SK-N-SH (cell line): ENCODE measurements at regions not wholly inside any gene's neighbourhood (a gene's known extent, or its start where the extent isn't known, plus 50 kb on each side); places are given as distances from the start of the nearest gene placed in this dataset.
"Not testable (repeated sequence)": the region's sequence is repeated elsewhere in the genome, so short reads cannot be mapped to it uniquely, and the experiment has no call there.

ENCODE experiments used
- CTCF ChIA-PET: fragments of 300-600, 350-600 bp; formaldehyde crosslinking; extraction: SDS; loops from one replicate; lab custom pipeline; 2021; lab: Yijun Ruan, JAX
- POLR2A ChIA-PET: fragments of 350-600 bp; sonication (Branson Sonifier 250); formaldehyde crosslinking; extraction: SDS; loops from one replicate; lab custom pipeline; 2020; ENCODE audit warnings: antibody characterized with exemption, inconsistent platforms; lab: Yijun Ruan, JAX
- DNase-seq: peaks from one replicate; pipeline ENCODE4 v3.0.0; 2012
- H2AFZ ChIP-seq: fragments of 200-600 bp; sonication (generic); 2 replicates; pipeline ENCODE4 v1.8.1; 2016; ENCODE audit warnings: antibody characterized with exemption, mild to moderate bottlenecking, low read depth
- H3F3A ChIP-seq: fragments of 200-600 bp; sonication (generic); replicated peaks from 2 replicates; pipeline ENCODE3; 2016; ENCODE audit warnings: antibody characterized with exemption, mild to moderate bottlenecking; ENCODE audit not compliant: insufficient read depth
- H3K27ac ChIP-seq, 2 experiments: fragments of 200-500 bp in 1 of 2; fragments of 200-600 bp in 1 of 2; sonication (Bioruptor generic) in 1 of 2; sonication (generic), shearing (Covaris generic) in 1 of 2; 2 replicates each; pipeline versions ENCODE4 v1.5.1 to v1.6.1; 2014 to 2016; ENCODE audit warnings: low read depth in 2 of 2, inconsistent platforms in 1 of 2, low read length in 1 of 2, mild to moderate bottlenecking in 1 of 2, mixed read lengths in 1 of 2
- H3K27me3 ChIP-seq: fragments of 200-600 bp; sonication (generic), shearing (Covaris generic); 2 replicates; pipeline ENCODE4 v1.6.1; 2016; ENCODE audit warnings: mixed run types; ENCODE audit not compliant: insufficient read depth
- H3K36me3 ChIP-seq, 2 experiments: fragments of 200-500 bp in 1 of 2; fragments of 200-600 bp in 1 of 2; sonication (Bioruptor generic) in 1 of 2; sonication (generic) in 1 of 2; replicated peaks in 1 of 2; 2 replicates each; pipeline versions ENCODE3 to v1.5.1; 2014 to 2016; ENCODE audit warnings: low read length in 1 of 2, mild to moderate bottlenecking in 1 of 2; ENCODE audit not compliant: insufficient read depth in 2 of 2, control insufficient read depth in 1 of 2
- H3K4me1 ChIP-seq, 2 experiments: fragments of 200-500 bp in 1 of 2; fragments of 200-600 bp in 1 of 2; sonication (Bioruptor generic) in 1 of 2; sonication (generic), shearing (Covaris generic) in 1 of 2; 2 replicates each; pipeline versions ENCODE4 v1.5.1 to v1.6.1; 2014 to 2016; ENCODE audit warnings: low read depth in 1 of 2, low read length in 1 of 2, mixed run types in 1 of 2; ENCODE audit not compliant: insufficient read depth in 2 of 2, control insufficient read depth in 1 of 2
- H3K4me2 ChIP-seq: fragments of 200-600 bp; sonication (generic), shearing (Covaris generic); 2 replicates; pipeline ENCODE4 v1.6.1; 2017; ENCODE audit warnings: mixed run types
- H3K4me3 ChIP-seq, 2 experiments: fragments of 200-500 bp in 1 of 2; fragments of 200-600 bp in 1 of 2; sonication (Bioruptor generic) in 1 of 2; sonication (generic), shearing (Covaris generic) in 1 of 2; 2 replicates each; pipeline versions ENCODE4 v1.5.1 to v1.8.1; 2014 to 2016; ENCODE audit warnings: low read depth in 2 of 2, inconsistent platforms in 1 of 2, low read length in 1 of 2, mild to moderate bottlenecking in 1 of 2, mixed read lengths in 1 of 2, moderate library complexity in 1 of 2
- H3K79me2 ChIP-seq: fragments of 200-600 bp; sonication (generic); 2 replicates; pipeline ENCODE4 v1.8.1; 2017; ENCODE audit warnings: mild to moderate bottlenecking; ENCODE audit not compliant: insufficient read depth
- H3K9ac ChIP-seq: fragments of 200-600 bp; sonication (generic); 2 replicates; pipeline ENCODE4 v1.6.1; 2017; ENCODE audit warnings: mixed run types
- H3K9me2 ChIP-seq: fragments of 200-600 bp; sonication (generic); 2 replicates; pipeline ENCODE4 v1.6.1; 2017; ENCODE audit warnings: mixed run types
- H3K9me3 ChIP-seq: fragments of 200-600 bp; sonication (generic); 2 replicates; pipeline ENCODE4 v1.6.1; 2017; ENCODE audit warnings: mixed run types, mild to moderate bottlenecking, moderate library complexity
- H4K20me1 ChIP-seq: fragments of 200-600 bp; sonication (generic); 2 replicates; pipeline ENCODE4 v1.6.1; 2017; ENCODE audit warnings: mild to moderate bottlenecking, mixed run types; ENCODE audit not compliant: insufficient read depth
- CHD2 ChIP-seq: fragments of 150-350 bp; IDR thresholded peaks from 2 replicates; pipeline ENCODE4 v1.6.1; 2018; ENCODE audit warnings: low read length; ENCODE audit not compliant: partially characterized antibody
- FOSL2 ChIP-seq: IDR thresholded peaks from 2 replicates; pipeline ENCODE4 v1.4.0; 2012; ENCODE audit warnings: low read depth, mild to moderate bottlenecking, moderate library complexity, borderline replicate concordance
- MXI1 ChIP-seq: IDR thresholded peaks from 2 replicates; pipeline ENCODE4 v1.6.1; 2012; ENCODE audit warnings: mild to moderate bottlenecking, low read depth, low read length, improper control_type of control experiment
- RAD21 ChIP-seq: IDR thresholded peaks from 2 replicates; pipeline ENCODE4 v1.6.1; 2012; ENCODE audit warnings: mild to moderate bottlenecking, low read length
- RFX5 ChIP-seq: IDR thresholded peaks from 2 replicates; pipeline ENCODE4 v1.6.1; 2012; ENCODE audit warnings: mild to moderate bottlenecking, improper control_type of control experiment, low read length
- RXRA ChIP-seq: IDR thresholded peaks from 2 replicates; pipeline ENCODE4 v1.4.0; 2012; ENCODE audit warnings: low read depth, mild to moderate bottlenecking, borderline replicate concordance
- TAF1 ChIP-seq: IDR thresholded peaks from 2 replicates; pipeline ENCODE4 v1.6.1; 2012; ENCODE audit warnings: low read depth, mild to moderate bottlenecking, low read length, moderate library complexity, borderline replicate concordance
- TCF12 ChIP-seq: IDR thresholded peaks from 2 replicates; pipeline ENCODE4 v1.4.0; 2012
- WGBS: methylation state at CpG from one replicate; pipeline ENCODE4 v1.1.6; 2017; ENCODE audit warnings: low lambda C conversion rate; 5-methylcytosine and 5-hydroxymethylcytosine counted together
- TF ChIP-seq, protein P1 (sequence below): IDR thresholded peaks from 2 replicates; pipeline ENCODE4; 2012
- TF ChIP-seq, protein P2 (sequence below): IDR thresholded peaks from 2 replicates; pipeline ENCODE4 v1.4.0; 2012; ENCODE audit warnings: low read depth
- TF ChIP-seq, protein P3 (sequence below): IDR thresholded peaks from 2 replicates; pipeline ENCODE4 v1.4.0; 2012; ENCODE audit warnings: low read depth, borderline replicate concordance
- TF ChIP-seq, protein P4 (sequence below): IDR thresholded peaks from 2 replicates; pipeline ENCODE4 v1.6.1; 2012; ENCODE audit warnings: mild to moderate bottlenecking, low read depth, low read length, moderate library complexity

DNA sequence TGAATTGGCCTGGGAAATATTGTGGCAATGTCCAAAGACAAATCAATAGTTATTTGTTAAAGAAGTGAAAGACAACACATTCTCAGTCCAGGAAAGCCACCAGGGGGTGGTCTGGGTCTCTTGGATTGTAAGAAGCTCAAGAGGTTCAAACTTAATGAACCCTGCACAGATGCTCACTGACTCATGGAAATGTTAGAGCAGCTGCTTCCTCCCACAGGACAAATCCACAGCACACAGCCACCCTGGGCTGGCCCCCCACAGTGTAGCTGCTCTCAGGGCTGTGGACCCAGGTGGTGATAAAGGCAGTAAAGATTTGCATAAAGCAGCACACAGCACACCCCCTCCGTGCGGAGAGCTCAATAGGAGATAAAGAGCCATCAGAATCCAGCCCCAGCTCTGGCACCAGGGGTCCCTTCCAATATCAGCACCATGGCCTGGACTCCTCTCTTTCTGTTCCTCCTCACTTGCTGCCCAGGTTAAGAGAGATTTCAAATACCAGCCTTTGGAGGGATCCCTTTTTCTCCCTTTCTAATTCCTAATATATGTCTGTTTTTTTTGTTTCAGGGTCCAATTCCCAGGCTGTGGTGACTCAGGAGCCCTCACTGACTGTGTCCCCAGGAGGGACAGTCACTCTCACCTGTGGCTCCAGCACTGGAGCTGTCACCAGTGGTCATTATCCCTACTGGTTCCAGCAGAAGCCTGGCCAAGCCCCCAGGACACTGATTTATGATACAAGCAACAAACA is 124.8 kb downstream of the VPREB1 start:
- H3K4me1 ChIP-seq, H4K20me1 ChIP-seq, H3K4me3 ChIP-seq, H3K27me3 ChIP-seq, H2AFZ ChIP-seq, DNase-seq, H3K9me2 ChIP-seq, H3K9me3 ChIP-seq, H3K9ac ChIP-seq, H3F3A ChIP-seq, H3K4me2 ChIP-seq, H3K27ac ChIP-seq, H3K79me2 ChIP-seq, H3K36me3 ChIP-seq: not testable (repeated sequence)
- WGBS: 20% methylated on average over 1 of the region's 2 CpGs
- ChIA-PET CTCF (interaction anchor here (1.1 to 2.5 kb wide), 5 partner anchors 10 to 53 kb away, joined by 3 to 8 read pairs (median 6); no protein-coding TSS in a partner anchor), POLR2A (interaction anchor here (1.2 kb wide), 1 partner anchor 189 kb away, joined by 3 read pairs; no protein-coding TSS in a partner anchor)

DNA sequence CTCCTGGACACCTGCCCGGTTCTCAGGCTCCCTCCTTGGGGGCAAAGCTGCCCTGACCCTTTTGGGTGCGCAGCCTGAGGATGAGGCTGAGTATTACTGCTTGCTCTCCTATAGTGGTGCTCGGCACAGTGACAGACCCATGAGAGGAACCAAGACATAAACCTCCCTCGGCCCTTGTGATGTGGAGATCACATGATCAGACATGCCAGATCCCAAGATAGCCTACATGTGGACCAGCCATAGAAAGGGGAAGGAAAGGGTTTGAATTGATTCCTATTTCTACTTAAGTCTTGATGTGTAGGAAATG is 125.3 kb downstream of the VPREB1 start:
- DNase-seq: no peak
- no peak overlapping the region for H3K4me2 ChIP-seq
- TF ChIP-seq, protein P1, sequence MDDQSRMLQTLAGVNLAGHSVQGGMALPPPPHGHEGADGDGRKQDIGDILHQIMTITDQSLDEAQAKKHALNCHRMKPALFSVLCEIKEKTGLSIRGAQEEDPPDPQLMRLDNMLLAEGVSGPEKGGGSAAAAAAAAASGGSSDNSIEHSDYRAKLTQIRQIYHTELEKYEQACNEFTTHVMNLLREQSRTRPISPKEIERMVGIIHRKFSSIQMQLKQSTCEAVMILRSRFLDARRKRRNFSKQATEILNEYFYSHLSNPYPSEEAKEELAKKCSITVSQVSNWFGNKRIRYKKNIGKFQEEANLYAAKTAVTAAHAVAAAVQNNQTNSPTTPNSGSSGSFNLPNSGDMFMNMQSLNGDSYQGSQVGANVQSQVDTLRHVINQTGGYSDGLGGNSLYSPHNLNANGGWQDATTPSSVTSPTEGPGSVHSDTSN: no peak
- TF ChIP-seq TAF1 (no peak), CHD2 (no peak), RAD21 (no peak), MXI1 (no peak), FOSL2 (no peak), RXRA (no peak), RFX5 (no peak), TCF12 (no peak)
- TF ChIP-seq, protein P2, sequence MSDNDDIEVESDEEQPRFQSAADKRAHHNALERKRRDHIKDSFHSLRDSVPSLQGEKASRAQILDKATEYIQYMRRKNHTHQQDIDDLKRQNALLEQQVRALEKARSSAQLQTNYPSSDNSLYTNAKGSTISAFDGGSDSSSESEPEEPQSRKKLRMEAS: no peak
- TF ChIP-seq, protein P3, sequence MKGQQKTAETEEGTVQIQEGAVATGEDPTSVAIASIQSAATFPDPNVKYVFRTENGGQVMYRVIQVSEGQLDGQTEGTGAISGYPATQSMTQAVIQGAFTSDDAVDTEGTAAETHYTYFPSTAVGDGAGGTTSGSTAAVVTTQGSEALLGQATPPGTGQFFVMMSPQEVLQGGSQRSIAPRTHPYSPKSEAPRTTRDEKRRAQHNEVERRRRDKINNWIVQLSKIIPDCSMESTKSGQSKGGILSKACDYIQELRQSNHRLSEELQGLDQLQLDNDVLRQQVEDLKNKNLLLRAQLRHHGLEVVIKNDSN: no peak
- TF ChIP-seq, protein P4, sequence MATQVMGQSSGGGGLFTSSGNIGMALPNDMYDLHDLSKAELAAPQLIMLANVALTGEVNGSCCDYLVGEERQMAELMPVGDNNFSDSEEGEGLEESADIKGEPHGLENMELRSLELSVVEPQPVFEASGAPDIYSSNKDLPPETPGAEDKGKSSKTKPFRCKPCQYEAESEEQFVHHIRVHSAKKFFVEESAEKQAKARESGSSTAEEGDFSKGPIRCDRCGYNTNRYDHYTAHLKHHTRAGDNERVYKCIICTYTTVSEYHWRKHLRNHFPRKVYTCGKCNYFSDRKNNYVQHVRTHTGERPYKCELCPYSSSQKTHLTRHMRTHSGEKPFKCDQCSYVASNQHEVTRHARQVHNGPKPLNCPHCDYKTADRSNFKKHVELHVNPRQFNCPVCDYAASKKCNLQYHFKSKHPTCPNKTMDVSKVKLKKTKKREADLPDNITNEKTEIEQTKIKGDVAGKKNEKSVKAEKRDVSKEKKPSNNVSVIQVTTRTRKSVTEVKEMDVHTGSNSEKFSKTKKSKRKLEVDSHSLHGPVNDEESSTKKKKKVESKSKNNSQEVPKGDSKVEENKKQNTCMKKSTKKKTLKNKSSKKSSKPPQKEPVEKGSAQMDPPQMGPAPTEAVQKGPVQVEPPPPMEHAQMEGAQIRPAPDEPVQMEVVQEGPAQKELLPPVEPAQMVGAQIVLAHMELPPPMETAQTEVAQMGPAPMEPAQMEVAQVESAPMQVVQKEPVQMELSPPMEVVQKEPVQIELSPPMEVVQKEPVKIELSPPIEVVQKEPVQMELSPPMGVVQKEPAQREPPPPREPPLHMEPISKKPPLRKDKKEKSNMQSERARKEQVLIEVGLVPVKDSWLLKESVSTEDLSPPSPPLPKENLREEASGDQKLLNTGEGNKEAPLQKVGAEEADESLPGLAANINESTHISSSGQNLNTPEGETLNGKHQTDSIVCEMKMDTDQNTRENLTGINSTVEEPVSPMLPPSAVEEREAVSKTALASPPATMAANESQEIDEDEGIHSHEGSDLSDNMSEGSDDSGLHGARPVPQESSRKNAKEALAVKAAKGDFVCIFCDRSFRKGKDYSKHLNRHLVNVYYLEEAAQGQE: no peak
- no peaks in the 10 kb centered on the region for H3K4me1 ChIP-seq
- ChIA-PET POLR2A (interaction anchor here (1.2 kb wide), 1 partner anchor 189 kb away, joined by 3 read pairs; no protein-coding TSS in a partner anchor), CTCF (interaction anchor here (1.6 to 2.5 kb wide), 3 partner anchors 9 to 52 kb away, joined by 6 to 8 read pairs (median 8); no protein-coding TSS in a partner anchor)
- H3K27ac ChIP-seq: no peak overlapping the region
- H3K9me2 ChIP-seq: no peaks in the 10 kb centered on the region
- no peak overlapping the region for H3K9ac ChIP-seq
- H3K27me3 ChIP-seq: no peaks in the 10 kb centered on the region; the same call in 1 of the 2 replicates
- H3K9me3 ChIP-seq: no peaks in the 10 kb centered on the region
- no peak overlapping the region for H2AFZ ChIP-seq
- no peaks in the 10 kb centered on the region for H3F3A ChIP-seq
- H3K4me3 ChIP-seq: no peak overlapping the region
- WGBS: 8% methylated on average over 2 of the region's 4 CpGs
- H3K79me2 ChIP-seq: no peaks in the 10 kb centered on the region
- no peaks in the 10 kb centered on the region for H4K20me1 ChIP-seq
- no peaks in the 10 kb centered on the region for H3K36me3 ChIP-seq
